Peyer's patch (tissue), 4 donors: ENCODE measurements at regions not wholly inside any gene's neighbourhood (a gene's known extent, or its start where the extent isn't known, plus 50 kb on each side); places are given as distances from the start of the nearest gene placed in this dataset.

Experiments used
- DNase-seq, 3 donors: peaks; one replicate each; pipeline ENCODE4 v3.0.0-alpha.2; 2017 to 2019
- H3K27ac ChIP-seq, 4 donors: fragments of 200-600 bp; sonication (generic); one replicate each; pipeline ENCODE4 v1.5.1; 2016 to 2019
- H3K27me3 ChIP-seq, 2 donors: fragments of 200-600 bp; sonication (generic); one replicate each; pipeline ENCODE4 v1.5.1; 2019
- H3K36me3 ChIP-seq, 3 donors: fragments of 200-600 bp; sonication (generic); one replicate each; pipeline ENCODE4 v1.5.1; 2016 to 2019
- H3K4me1 ChIP-seq, 4 donors: fragments of 200-600 bp; sonication (generic); one replicate each; pipeline ENCODE4 v1.5.1; 2016 to 2019
- H3K4me3 ChIP-seq, 4 donors: fragments of 200-600 bp; sonication (generic); 1 replicate in 3 of 4; 2 replicates in 1 of 4; pipeline ENCODE4 v1.5.1; 2016 to 2019; ENCODE audit warnings: mild to moderate bottlenecking in 1 of 4
- H3K9me3 ChIP-seq, 4 donors: fragments of 200-600 bp; sonication (generic); one replicate each; pipeline ENCODE4 v1.5.1; 2016 to 2019; ENCODE audit warnings: mild to moderate bottlenecking in 1 of 4
- POLR2A ChIP-seq, 2 donors: fragments of 450-650 bp; IDR thresholded peaks; one replicate each; pipeline ENCODE4 v1.5.1; 2017; ENCODE audit warnings: antibody characterized with exemption in 2 of 2, mild to moderate bottlenecking in 2 of 2, moderate library complexity in 2 of 2
- TF ChIP-seq, protein P1 (sequence below), 6 experiments: fragments of 450-650 bp in 4 of 6; fragments of 200-600 bp in 2 of 6; sonication (generic) in 1 of 6; IDR thresholded peaks; one replicate each; pipeline ENCODE4 v1.5.1; 2017 to 2019; ENCODE audit warnings: antibody characterized with exemption in 6 of 6, mild to moderate bottlenecking in 3 of 6, moderate library complexity in 1 of 6

DNA sequence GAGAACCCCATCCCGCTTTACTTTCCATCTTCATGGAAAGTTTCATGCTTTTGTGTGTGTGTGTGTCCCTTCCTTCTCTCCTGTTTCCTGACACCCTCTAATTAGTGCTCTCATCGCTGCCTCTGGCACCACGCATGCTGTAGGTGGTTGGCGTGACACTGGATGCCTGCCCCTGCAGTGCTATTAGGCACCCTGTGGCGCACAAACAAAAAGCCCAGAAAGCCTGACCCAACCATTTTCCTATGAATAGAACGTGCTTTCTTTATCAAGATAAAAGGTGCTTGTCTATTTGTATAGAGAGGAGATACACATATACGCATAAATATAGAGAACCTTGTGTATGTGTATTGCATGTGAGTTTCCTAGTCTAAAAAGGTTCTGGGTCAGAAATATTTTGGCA is 120.8 kb upstream of the CDCA7L start:
- Histone ChIP-seq H3K27me3 (no peaks in the 10 kb centered on the region), H3K4me1 (no peaks in the 10 kb centered on the region), H3K27ac (no peak overlapping the region), H3K4me3 (no peak overlapping the region), H3K36me3 (no peaks in the 10 kb centered on the region), H3K9me3 (no peaks in the 10 kb centered on the region)
- no peak for TF ChIP-seq POLR2A (IDR thresholded peaks at IDR 0.05)
- TF ChIP-seq, protein P1, sequence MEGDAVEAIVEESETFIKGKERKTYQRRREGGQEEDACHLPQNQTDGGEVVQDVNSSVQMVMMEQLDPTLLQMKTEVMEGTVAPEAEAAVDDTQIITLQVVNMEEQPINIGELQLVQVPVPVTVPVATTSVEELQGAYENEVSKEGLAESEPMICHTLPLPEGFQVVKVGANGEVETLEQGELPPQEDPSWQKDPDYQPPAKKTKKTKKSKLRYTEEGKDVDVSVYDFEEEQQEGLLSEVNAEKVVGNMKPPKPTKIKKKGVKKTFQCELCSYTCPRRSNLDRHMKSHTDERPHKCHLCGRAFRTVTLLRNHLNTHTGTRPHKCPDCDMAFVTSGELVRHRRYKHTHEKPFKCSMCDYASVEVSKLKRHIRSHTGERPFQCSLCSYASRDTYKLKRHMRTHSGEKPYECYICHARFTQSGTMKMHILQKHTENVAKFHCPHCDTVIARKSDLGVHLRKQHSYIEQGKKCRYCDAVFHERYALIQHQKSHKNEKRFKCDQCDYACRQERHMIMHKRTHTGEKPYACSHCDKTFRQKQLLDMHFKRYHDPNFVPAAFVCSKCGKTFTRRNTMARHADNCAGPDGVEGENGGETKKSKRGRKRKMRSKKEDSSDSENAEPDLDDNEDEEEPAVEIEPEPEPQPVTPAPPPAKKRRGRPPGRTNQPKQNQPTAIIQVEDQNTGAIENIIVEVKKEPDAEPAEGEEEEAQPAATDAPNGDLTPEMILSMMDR (IDR thresholded peaks at IDR 0.05), result no peak
- no peak for DNase-seq

DNA sequence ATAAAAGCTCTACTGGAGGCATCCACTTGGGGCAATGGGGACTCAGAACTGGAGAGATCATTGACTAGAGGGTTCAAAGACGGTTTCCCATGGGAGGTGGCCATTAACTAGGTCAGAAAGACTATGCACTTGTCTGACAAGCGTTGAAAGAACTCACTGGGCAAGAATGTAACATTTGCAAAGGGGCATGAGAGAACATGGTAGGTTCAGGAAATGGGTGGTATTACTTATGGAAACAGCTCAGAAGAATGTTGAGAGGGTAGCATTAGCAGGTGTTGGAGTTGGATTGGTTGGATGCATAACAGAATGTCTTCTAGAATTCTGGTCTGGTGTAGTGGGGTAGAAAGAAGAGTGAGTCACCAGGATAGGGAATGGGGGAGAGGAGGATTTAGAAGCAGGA is 119.1 kb upstream of the CDCA7L start:
- no peak for DNase-seq
- H3K9me3 ChIP-seq, result no peaks in the 10 kb centered on the region
- TF ChIP-seq POLR2A (IDR thresholded peaks at IDR 0.05), result no peak
- TF ChIP-seq, protein P1 (IDR thresholded peaks at IDR 0.05), result no peak
- H3K36me3 ChIP-seq, result no peaks in the 10 kb centered on the region
- H3K27ac ChIP-seq, result no peak overlapping the region
- H3K27me3 ChIP-seq, result no peaks in the 10 kb centered on the region
- no peaks in the 10 kb centered on the region for H3K4me1 ChIP-seq
- no peak overlapping the region for H3K4me3 ChIP-seq

DNA sequence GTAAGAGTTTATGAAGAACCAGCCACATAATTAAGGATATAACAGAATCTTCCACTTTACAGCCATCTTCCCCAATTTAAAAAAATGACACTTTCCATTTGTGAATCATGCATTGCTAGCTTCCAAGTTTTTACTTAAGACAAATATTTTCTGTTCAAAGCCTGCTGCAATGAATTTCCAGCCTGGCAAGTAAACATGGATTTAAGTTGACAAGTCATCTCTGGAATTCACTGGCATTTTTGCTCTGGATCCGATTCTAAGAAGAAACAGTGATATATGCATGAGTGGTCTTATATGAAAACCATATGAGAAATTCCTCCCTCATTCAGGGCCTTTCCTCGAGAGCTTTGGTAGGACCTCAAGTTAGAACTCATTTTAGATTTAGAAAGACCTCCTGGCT is 116.1 kb upstream of the CDCA7L start:
- no peak for TF ChIP-seq POLR2A (IDR thresholded peaks at IDR 0.05)
- TF ChIP-seq, protein P1 (IDR thresholded peaks at IDR 0.05), result no peak

DNA sequence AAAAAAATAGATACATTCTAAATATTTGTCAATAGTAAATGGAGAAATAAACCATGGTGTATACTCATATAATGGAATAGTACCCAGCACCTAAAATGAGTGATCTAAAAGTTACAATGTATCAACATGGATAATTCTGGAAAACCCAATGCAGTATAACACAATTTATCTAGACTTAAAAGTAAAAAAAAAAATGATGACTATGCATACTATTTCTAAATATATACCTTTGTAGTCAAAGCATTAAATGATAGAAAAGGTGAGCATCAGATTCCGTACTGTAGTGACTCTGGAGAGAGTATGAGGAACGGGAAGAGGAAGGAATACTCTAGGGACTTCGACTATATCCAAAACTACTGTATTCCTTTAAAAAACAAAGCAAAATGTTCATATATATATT is 115.2 kb upstream of the CDCA7L start:
- Histone ChIP-seq H3K4me1 (no peaks in the 10 kb centered on the region), H3K27me3 (no peaks in the 10 kb centered on the region), H3K36me3 (no peaks in the 10 kb centered on the region), H3K9me3 (no peaks in the 10 kb centered on the region), H3K27ac (no peak overlapping the region), H3K4me3 (no peak overlapping the region)
- DNase-seq, result no peak
- no peak for TF ChIP-seq POLR2A (IDR thresholded peaks at IDR 0.05)
- TF ChIP-seq, protein P1 (IDR thresholded peaks at IDR 0.05), result no peak

More for the DNA sequence above, 116.1 kb upstream of the CDCA7L start:
- no peak overlapping the region for H3K4me3 ChIP-seq
- H3K27me3 ChIP-seq, result no peaks in the 10 kb centered on the region
- H3K36me3 ChIP-seq, result no peaks in the 10 kb centered on the region
- no peaks in the 10 kb centered on the region for H3K4me1 ChIP-seq
- no peak overlapping the region for H3K27ac ChIP-seq
- H3K9me3 ChIP-seq, result no peaks in the 10 kb centered on the region
- no peak for DNase-seq

DNA sequence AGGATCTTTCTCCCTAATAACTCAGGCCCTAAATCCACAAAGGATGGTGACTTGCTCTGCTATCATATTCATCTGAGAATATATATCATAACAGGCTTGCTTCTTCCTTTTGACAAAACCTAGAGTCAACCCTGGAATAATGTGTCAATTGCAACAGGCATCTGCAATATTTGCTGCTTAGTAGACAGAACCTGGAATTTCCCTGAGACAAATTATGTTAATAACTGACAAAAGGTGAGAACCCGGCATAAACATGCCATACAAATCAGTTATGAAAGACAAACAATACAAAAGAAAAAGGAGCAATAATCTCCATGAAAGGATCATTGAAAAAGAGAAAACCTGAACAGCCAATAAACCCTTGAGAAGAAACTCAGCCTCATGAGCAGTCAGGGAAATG is 114.5 kb upstream of the CDCA7L start:
- no peak overlapping the region for H3K27ac ChIP-seq
- no peaks in the 10 kb centered on the region for H3K4me1 ChIP-seq
- DNase-seq, result no peak
- no peak for TF ChIP-seq POLR2A (IDR thresholded peaks at IDR 0.05)
- TF ChIP-seq, protein P1 (IDR thresholded peaks at IDR 0.05), result no peak
- H3K36me3 ChIP-seq, result no peaks in the 10 kb centered on the region
- no peaks in the 10 kb centered on the region for H3K27me3 ChIP-seq
- H3K9me3 ChIP-seq, result no peaks in the 10 kb centered on the region
- no peak overlapping the region for H3K4me3 ChIP-seq

DNA sequence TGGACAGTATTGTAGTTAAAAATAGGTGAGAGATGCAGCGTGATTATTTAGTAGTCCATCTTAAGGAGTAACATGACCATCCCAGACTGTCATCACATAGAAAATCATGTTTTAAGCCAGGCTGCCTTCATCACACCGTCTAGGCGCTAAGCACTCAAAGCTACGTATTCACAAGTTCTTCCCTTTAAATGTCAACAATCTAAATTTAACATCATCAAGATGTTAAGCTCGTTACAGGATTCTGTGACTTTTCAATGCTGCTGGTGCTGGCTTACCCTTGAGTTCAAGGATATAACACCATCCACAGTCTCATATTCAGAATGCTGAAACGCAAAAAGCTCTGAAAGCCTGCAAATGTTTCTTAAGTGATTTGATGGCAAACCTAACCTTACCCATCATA is 109.5 kb upstream of the CDCA7L start:
- Histone ChIP-seq H3K27me3 (no peaks in the 10 kb centered on the region), H3K9me3 (no peaks in the 10 kb centered on the region), H3K36me3 (no peaks in the 10 kb centered on the region), H3K4me3 (no peak overlapping the region), H3K4me1 (no peaks in the 10 kb centered on the region), H3K27ac (no peak overlapping the region)
- no peak for DNase-seq
- no peak for TF ChIP-seq POLR2A (IDR thresholded peaks at IDR 0.05)
- TF ChIP-seq, protein P1 (IDR thresholded peaks at IDR 0.05), result no peak
